Mesothelial cell of epicardium (in vitro differentiated cells): ENCODE measurements at regions not wholly inside any gene's neighbourhood (a gene's known extent, or its start where the extent isn't known, plus 50 kb on each side); places are given as distances from the start of the nearest gene placed in this dataset.

ENCODE experiments used
- DNase-seq, 2 experiments: peaks; one replicate each; pipeline ENCODE4 v3.0.0; 2021; ENCODE audit warnings: low spot score in 2 of 2; ENCODE audit not compliant: unreplicated experiment in 2 of 2
- H3K27ac Mint-ChIP-seq: 2 replicates; pipeline ENCODE4 v1.8.0; 2021; ENCODE audit warnings: mixed read lengths
- H3K27me3 Mint-ChIP-seq: 2 replicates; pipeline ENCODE4 v1.8.0; 2021; ENCODE audit warnings: low read depth, mixed read lengths
- H3K36me3 Mint-ChIP-seq: 2 replicates; pipeline ENCODE4 v1.8.0; 2021; ENCODE audit warnings: mixed read lengths
- H3K4me1 Mint-ChIP-seq: 2 replicates; pipeline ENCODE4 v1.8.0; 2021; ENCODE audit warnings: mixed read lengths
- H3K4me3 Mint-ChIP-seq: 2 replicates; pipeline ENCODE4 v1.8.0; 2021; ENCODE audit warnings: mild to moderate bottlenecking, moderate library complexity, mixed read lengths
- H3K9me3 Mint-ChIP-seq: 2 replicates; pipeline ENCODE4 v1.8.0; 2021; ENCODE audit warnings: mixed read lengths
- TF ChIP-seq, protein P1 (sequence below): fragments of 200-600 bp; sonication (generic); IDR thresholded peaks from one replicate; pipeline ENCODE4 v1.5.0; 2021; ENCODE audit warnings: antibody characterized with exemption; ENCODE audit not compliant: unreplicated experiment

DNA sequence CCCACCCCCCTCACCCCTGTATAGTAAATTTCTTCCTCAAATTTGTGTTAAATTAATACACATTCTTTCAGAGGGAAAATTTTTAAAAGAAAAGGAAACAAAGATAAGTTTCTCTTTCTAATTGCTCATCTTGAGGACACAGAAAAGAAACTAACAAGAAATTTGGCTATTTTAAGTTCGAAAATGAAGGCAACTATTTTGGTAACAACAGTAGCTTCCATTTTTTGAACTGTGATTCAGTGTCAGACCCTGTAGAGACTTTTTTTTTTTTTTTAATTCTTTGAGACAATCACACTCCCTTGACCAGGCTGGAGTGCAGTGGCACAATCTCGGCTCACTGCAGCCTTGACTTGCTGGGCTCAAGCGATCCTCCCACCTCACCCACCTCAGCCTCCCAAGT is 194.9 kb downstream of the SS18 start:
- no peaks in the 10 kb centered on the region for H3K27me3 Mint-ChIP-seq
- H3K4me3 Mint-ChIP-seq: no peak overlapping the region
- peaks cover 5% of the 10 kb centered on the region for H3K9me3 Mint-ChIP-seq
- DNase-seq: no peak
- TF ChIP-seq, protein P1, sequence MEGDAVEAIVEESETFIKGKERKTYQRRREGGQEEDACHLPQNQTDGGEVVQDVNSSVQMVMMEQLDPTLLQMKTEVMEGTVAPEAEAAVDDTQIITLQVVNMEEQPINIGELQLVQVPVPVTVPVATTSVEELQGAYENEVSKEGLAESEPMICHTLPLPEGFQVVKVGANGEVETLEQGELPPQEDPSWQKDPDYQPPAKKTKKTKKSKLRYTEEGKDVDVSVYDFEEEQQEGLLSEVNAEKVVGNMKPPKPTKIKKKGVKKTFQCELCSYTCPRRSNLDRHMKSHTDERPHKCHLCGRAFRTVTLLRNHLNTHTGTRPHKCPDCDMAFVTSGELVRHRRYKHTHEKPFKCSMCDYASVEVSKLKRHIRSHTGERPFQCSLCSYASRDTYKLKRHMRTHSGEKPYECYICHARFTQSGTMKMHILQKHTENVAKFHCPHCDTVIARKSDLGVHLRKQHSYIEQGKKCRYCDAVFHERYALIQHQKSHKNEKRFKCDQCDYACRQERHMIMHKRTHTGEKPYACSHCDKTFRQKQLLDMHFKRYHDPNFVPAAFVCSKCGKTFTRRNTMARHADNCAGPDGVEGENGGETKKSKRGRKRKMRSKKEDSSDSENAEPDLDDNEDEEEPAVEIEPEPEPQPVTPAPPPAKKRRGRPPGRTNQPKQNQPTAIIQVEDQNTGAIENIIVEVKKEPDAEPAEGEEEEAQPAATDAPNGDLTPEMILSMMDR: no peak
- no peaks in the 10 kb centered on the region for H3K4me1 Mint-ChIP-seq
- no peak overlapping the region for H3K27ac Mint-ChIP-seq
- H3K36me3 Mint-ChIP-seq: no peaks in the 10 kb centered on the region

DNA sequence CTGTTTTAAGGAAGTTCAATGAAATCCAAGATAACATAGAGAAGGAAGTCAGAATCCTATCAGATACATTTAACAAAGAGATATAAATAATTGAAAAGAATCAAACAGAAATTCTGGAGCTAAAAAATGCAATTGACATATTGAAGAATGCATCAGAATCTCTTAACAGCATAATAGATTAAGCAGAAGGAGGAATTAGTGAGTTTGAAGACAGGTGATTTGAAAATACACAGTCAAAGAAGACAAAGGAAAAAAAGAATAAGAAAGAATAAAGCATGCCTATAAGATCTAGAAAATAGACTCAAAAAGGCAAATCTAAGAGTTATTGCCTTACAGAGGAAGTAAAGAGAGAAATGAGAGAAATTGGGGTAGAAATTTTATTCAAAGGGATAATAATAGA is 204.1 kb downstream of the SS18 start:
- no peaks in the 10 kb centered on the region for H3K27me3 Mint-ChIP-seq

GRCh38 chr18:25883091-25883490 is 207.3 kb downstream of the SS18 start:
- DNase-seq: no peak
- no peaks in the 10 kb centered on the region for H3K4me1 Mint-ChIP-seq
- H3K36me3 Mint-ChIP-seq: peaks cover 7% of the 10 kb centered on the region
- TF ChIP-seq, protein P1: no peak
- H3K27me3 Mint-ChIP-seq: no peaks in the 10 kb centered on the region
- no peak overlapping the region for H3K4me3 Mint-ChIP-seq
- H3K27ac Mint-ChIP-seq: no peak overlapping the region
- peaks cover 27% of the 10 kb centered on the region for H3K9me3 Mint-ChIP-seq

More for the DNA sequence above, 204.1 kb downstream of the SS18 start:
- peaks cover 49% of the 10 kb centered on the region for H3K9me3 Mint-ChIP-seq
- no peak overlapping the region for H3K4me3 Mint-ChIP-seq
- TF ChIP-seq, protein P1: no peak
- no peak overlapping the region for H3K27ac Mint-ChIP-seq
- peaks cover 12% of the 10 kb centered on the region for H3K36me3 Mint-ChIP-seq
- H3K4me1 Mint-ChIP-seq: no peaks in the 10 kb centered on the region
- DNase-seq: no peak

GRCh38 chr18:25881149-25881548 is 209.3 kb downstream of the SS18 start:
- no peak for DNase-seq
- Mint-ChIP-seq H3K4me3 (no peak overlapping the region), H3K4me1 (peaks cover 4% of the 10 kb centered on the region), H3K36me3 (no peaks in the 10 kb centered on the region), H3K27me3 (no peaks in the 10 kb centered on the region), H3K27ac (no peak overlapping the region), H3K9me3 (peaks cover 7% of the 10 kb centered on the region)
- TF ChIP-seq, protein P1: no peak

DNA sequence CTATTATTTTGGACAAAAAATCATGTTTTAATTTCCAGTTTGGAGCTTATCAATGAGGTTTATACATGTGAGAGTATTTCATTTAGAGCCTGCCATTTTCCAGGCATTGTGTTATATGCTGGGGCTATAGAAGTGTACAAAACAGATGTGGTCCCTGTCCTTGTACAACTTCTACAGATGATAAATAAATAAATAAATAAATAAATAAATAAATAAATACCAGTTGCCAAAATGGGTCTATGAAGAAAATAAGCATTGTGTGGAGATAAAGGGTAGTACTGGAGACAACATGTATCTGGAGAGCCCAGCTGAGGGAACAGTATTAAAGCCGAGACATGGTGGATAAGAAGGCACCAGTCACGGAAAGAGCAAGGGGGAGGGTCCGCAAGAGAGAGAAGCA is 210.0 kb downstream of the SS18 start:
- Mint-ChIP-seq H3K4me3 (no peak overlapping the region), H3K4me1 (peaks cover 4% of the 10 kb centered on the region), H3K27ac (no peak overlapping the region), H3K9me3 (peaks cover under 1% of the 10 kb centered on the region), H3K27me3 (no peaks in the 10 kb centered on the region), H3K36me3 (no peaks in the 10 kb centered on the region)
- no peak for DNase-seq
- TF ChIP-seq, protein P1: no peak

DNA sequence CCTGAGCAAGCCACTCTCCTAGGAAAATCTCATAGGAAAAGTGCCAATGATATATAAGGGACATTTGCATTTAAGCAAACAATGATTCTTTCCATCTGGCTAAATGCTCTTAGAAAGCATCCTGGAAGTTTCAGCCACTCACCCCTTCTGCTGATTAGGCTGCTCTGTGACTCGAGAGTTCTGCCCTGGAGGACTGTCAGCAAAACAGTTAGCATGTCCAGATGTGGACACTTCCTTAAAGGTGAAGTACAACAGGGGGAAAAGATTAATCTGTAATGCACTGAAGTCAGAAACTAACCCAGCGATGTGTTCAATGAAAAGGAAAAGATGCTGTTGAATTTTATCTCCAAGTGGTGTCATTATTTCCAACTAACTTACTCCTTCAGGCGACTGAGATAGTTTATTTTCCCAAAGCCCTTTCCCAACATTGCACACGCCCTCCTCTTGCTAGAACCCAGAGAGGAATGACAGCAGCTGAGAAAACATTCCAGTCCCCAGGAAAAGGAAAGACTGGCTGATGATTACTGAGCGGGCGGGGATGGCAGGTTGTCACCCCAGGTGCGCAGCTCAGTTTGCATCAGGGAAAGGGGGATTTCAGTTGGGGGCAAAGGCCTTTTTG is 214.0 kb downstream of the SS18 start:
- TF ChIP-seq, protein P1: no peak
- H3K27ac Mint-ChIP-seq: no peak overlapping the region
- H3K27me3 Mint-ChIP-seq: no peaks in the 10 kb centered on the region
- no peak for DNase-seq
- H3K36me3 Mint-ChIP-seq: no peaks in the 10 kb centered on the region
- H3K4me3 Mint-ChIP-seq: no peak overlapping the region
- peaks cover 4% of the 10 kb centered on the region for H3K4me1 Mint-ChIP-seq
- H3K9me3 Mint-ChIP-seq: peaks cover 11% of the 10 kb centered on the region
